ENCODE measurements at regions not wholly inside any gene's neighbourhood (a gene's known extent, or its start where the extent isn't known, plus 50 kb on each side); places are given as distances from the start of the nearest gene placed in this dataset.

- Histone ChIP-seq H3K14ac (ENCODE audit: insufficient read depth, low read length) (no peak overlapping the region), H3K4me1 (ENCODE audit: insufficient read depth, low read length) (no peaks in the 10 kb centered on the region), H3K79me1 (ENCODE audit: insufficient read depth, low read depth, low read length, poor library complexity, severe bottlenecking) (no peaks in the 10 kb centered on the region), H3T11ph (ENCODE audit: low read length) (no peak overlapping the region), H3K9me3 (ENCODE audit: control insufficient read depth, low read depth, low read length) (no peaks in the 10 kb centered on the region), H2AK5ac (ENCODE audit: insufficient read length, low read length) (no peak overlapping the region), H4K20me1 (ENCODE audit: control insufficient read depth, insufficient read depth, insufficient read length) (no peaks in the 10 kb centered on the region), H2AFZ (ENCODE audit: low read length) (no peak overlapping the region), H3K56ac (ENCODE audit: insufficient read length, low read depth, low read length) (no peak overlapping the region), H4K8ac (replicated peaks; ENCODE audit: insufficient read length, low read depth, low read length) (no peak overlapping the region), H3K4me2 (ENCODE audit: insufficient read depth, insufficient read length, low read length) (no peak overlapping the region), H3K18ac (ENCODE audit: insufficient read length, low read depth, low read length) (no peak overlapping the region), H2BK12ac (ENCODE audit: insufficient read length, low read depth, low read length) (no peak overlapping the region), H4K5ac (ENCODE audit: insufficient read length, low read depth, low read length) (no peak overlapping the region), H3K9ac (ENCODE audit: extremely low read depth, insufficient read length, low read length) (no peak overlapping the region), H3K27me3 (ENCODE audit: insufficient read depth, low read length) (no peaks in the 10 kb centered on the region), H3K79me2 (ENCODE audit: insufficient read depth, low read length) (no peaks in the 10 kb centered on the region), H2BK5ac (ENCODE audit: insufficient read length, low read length) (no peak overlapping the region), H3K27ac (ENCODE audit: insufficient read length, low read depth, low read length) (no peak overlapping the region), H3K23ac (ENCODE audit: insufficient read length, low read depth, low read length) (no peak overlapping the region), H2BK20ac (ENCODE audit: low read depth, low read length, poor library complexity, severe bottlenecking) (no peak overlapping the region), H2BK120ac (ENCODE audit: low read depth, low read length, poor library complexity, severe bottlenecking) (no peak overlapping the region), H4K91ac (ENCODE audit: insufficient read length, low read depth, low read length) (no peak overlapping the region), H3K4ac (ENCODE audit: low read depth, low read length) (no peak overlapping the region), H3K23me2 (ENCODE audit: insufficient read length, low read depth, low read length, poor library complexity, severe bottlenecking) (no peaks in the 10 kb centered on the region), H2BK15ac (ENCODE audit: low read depth, low read length) (no peak overlapping the region)
- Mint-ChIP-seq H3K27ac (no peak overlapping the region), H3K27me3 (ENCODE audit: low read depth) (no peaks in the 10 kb centered on the region; the same call in 1 of the 2 replicates), H3K36me3 (ENCODE audit: insufficient read depth in 1 of 3, low read depth in 3 of 3) (peaks cover 0 to 4% (median 2%) of the 10 kb centered on the region in 3 experiments; a peak in 1 of 7 replicates), H3K9me3 (peaks cover 0 to 2% of the 10 kb centered on the region in 2 experiments; a peak in 2 of 5 replicates), H3K4me1 (no peaks in the 10 kb centered on the region), H3K4me3 (no peak overlapping the region)
- TF ChIP-seq CTCF (conservative IDR thresholded peaks at IDR 0.05), result no peak
- no CpG with 5 or more reads among the region's 6 CpGs for WGBS (ENCODE audit: extremely low coverage, insufficient read length, low lambda C conversion rate)
- DNase-seq, result no peak
Observed at GRCh38 chr13:33366469-33367062, 81.0 kb upstream of the STARD13 start.
